GM19351 (cell line): ENCODE measurements at regions not wholly inside any gene's neighbourhood (a gene's known extent, or its start where the extent isn't known, plus 50 kb on each side); places are given as distances from the start of the nearest gene placed in this dataset.
"Not testable (repeated sequence)": the region's sequence is repeated elsewhere in the genome, so short reads cannot be mapped to it uniquely, and the experiment has no call there.

Source experiments
- ATAC-seq: cut with Tn5 transposase; IDR thresholded peaks from one replicate; pipeline ENCODE4 v1.9.1; 2021; ENCODE audit warnings: mild to moderate bottlenecking, moderate library complexity; ENCODE audit not compliant: unreplicated experiment

- no peak for ATAC-seq
Observed at GRCh38 chr15:66993874-66994696, 71.3 kb upstream of the SMAD3 start.

- ATAC-seq = no peak
Observed at GRCh38 chr15:66994927-66995656, 70.3 kb upstream of the SMAD3 start.

- ATAC-seq = no peak
Observed at GRCh38 chr15:66996094-66996493, 69.3 kb upstream of the SMAD3 start.

- ATAC-seq = no peak
Observed at GRCh38 chr15:66997212-66997611, 68.2 kb upstream of the SMAD3 start.

GRCh38 chr15:66998234-66998633 lies 67.2 kb upstream of the SMAD3 start:
- not testable (repeated sequence) for ATAC-seq

- no peak for ATAC-seq
Observed at GRCh38 chr15:66999046-66999968, 66.1 kb upstream of the SMAD3 start.

- ATAC-seq = no peak
Observed at GRCh38 chr15:67000896-67001295, 64.5 kb upstream of the SMAD3 start.

- ATAC-seq = no peak
Observed at GRCh38 chr15:67002368-67002767, 63.0 kb upstream of the SMAD3 start.

- ATAC-seq = no peak
Observed at GRCh38 chr15:67003586-67003985, 61.8 kb upstream of the SMAD3 start.

GRCh38 chr15:67004142-67004541 lies 61.3 kb upstream of the SMAD3 start:
- no peak for ATAC-seq

GRCh38 chr15:67005294-67005996 lies 60.0 kb upstream of the SMAD3 start:
- ATAC-seq = no peak

- no peak for ATAC-seq
Observed at GRCh38 chr15:67006083-67007065, 59.0 kb upstream of the SMAD3 start.

GRCh38 chr15:67009576-67010569 lies 55.5 kb upstream of the SMAD3 start:
- no peak for ATAC-seq

- ATAC-seq = no peak
Observed at GRCh38 chr15:67010898-67011616, 54.3 kb upstream of the SMAD3 start.

GRCh38 chr15:67011617-67012005 lies 53.8 kb upstream of the SMAD3 start:
- no peak for ATAC-seq

GRCh38 chr15:67013696-67014095 lies 51.7 kb upstream of the SMAD3 start:
- no peak for ATAC-seq
